H9 (cell line): ENCODE measurements at regions not wholly inside any gene's neighbourhood (a gene's known extent, or its start where the extent isn't known, plus 50 kb on each side); places are given as distances from the start of the nearest gene placed in this dataset.

ENCODE experiments used
- DNase-seq: peaks from one replicate; pipeline ENCODE4 v3.0.0-alpha.2; 2017
- H2AFZ ChIP-seq: one replicate; pipeline ENCODE4 v1.6.1; 2013; ENCODE audit warnings: mild to moderate bottlenecking, low read length, control low read depth, moderate library complexity
- H2AK5ac ChIP-seq: 2 replicates; pipeline ENCODE4 v1.6.1; 2013; ENCODE audit warnings: low read length, control low read depth, mixed read lengths; ENCODE audit not compliant: insufficient read length
- H2BK120ac ChIP-seq: one replicate; pipeline ENCODE4 v1.6.1; 2013; ENCODE audit warnings: low read depth, mild to moderate bottlenecking, low read length, control low read depth, inconsistent platforms; ENCODE audit not compliant: poor library complexity, severe bottlenecking
- H2BK12ac ChIP-seq: 2 replicates; pipeline ENCODE4 v1.6.1; 2013; ENCODE audit warnings: low read length, control low read depth, mixed read lengths, low read depth; ENCODE audit not compliant: insufficient read length
- H2BK15ac ChIP-seq: 2 replicates; pipeline ENCODE4 v1.6.1; 2013; ENCODE audit warnings: low read depth, low read length, control low read depth
- H2BK20ac ChIP-seq: one replicate; pipeline ENCODE4 v1.6.1; 2013; ENCODE audit warnings: low read depth, mild to moderate bottlenecking, low read length, control low read depth, inconsistent platforms; ENCODE audit not compliant: poor library complexity, severe bottlenecking
- H2BK5ac ChIP-seq: 2 replicates; pipeline ENCODE4 v1.6.1; 2013; ENCODE audit warnings: low read length, control low read depth, mixed read lengths; ENCODE audit not compliant: insufficient read length
- H3K14ac ChIP-seq: 2 replicates; pipeline ENCODE4 v1.6.1; 2013; ENCODE audit warnings: low read length, control low read depth; ENCODE audit not compliant: insufficient read depth
- H3K18ac ChIP-seq: 2 replicates; pipeline ENCODE4 v1.6.1; 2013; ENCODE audit warnings: low read depth, mild to moderate bottlenecking, mixed read lengths, low read length, control low read depth; ENCODE audit not compliant: insufficient read length
- H3K23ac ChIP-seq: 2 replicates; pipeline ENCODE4 v1.6.1; 2013; ENCODE audit warnings: low read length, control low read depth, mixed read lengths, low read depth; ENCODE audit not compliant: insufficient read length
- H3K23me2 ChIP-seq: 2 replicates; pipeline ENCODE4 v1.6.1; 2013; ENCODE audit warnings: low read depth, mild to moderate bottlenecking, mixed read lengths, low read length, control low read depth; ENCODE audit not compliant: insufficient read length, poor library complexity, severe bottlenecking
- H3K27ac ChIP-seq: 2 replicates; pipeline ENCODE4 v1.5.1; 2013; ENCODE audit warnings: low read length, control low read depth, mixed read lengths, low read depth; ENCODE audit not compliant: insufficient read length
- H3K27me3 ChIP-seq: 2 replicates; pipeline ENCODE4 v1.6.1; 2013; ENCODE audit warnings: low read length, control low read depth, inconsistent platforms; ENCODE audit not compliant: insufficient read depth
- H3K4ac ChIP-seq: 2 replicates; pipeline ENCODE4 v1.6.1; 2013; ENCODE audit warnings: low read depth, mild to moderate bottlenecking, control low read depth, inconsistent platforms, low read length, moderate library complexity
- H3K4me1 ChIP-seq: 2 replicates; pipeline ENCODE4 v1.6.1; 2013; ENCODE audit warnings: low read length, control low read depth, inconsistent platforms; ENCODE audit not compliant: insufficient read depth
- H3K4me2 ChIP-seq: 2 replicates; pipeline ENCODE4 v1.6.1; 2013; ENCODE audit warnings: low read length, control low read depth, mixed read lengths; ENCODE audit not compliant: insufficient read length, insufficient read depth
- H3K56ac ChIP-seq: 2 replicates; pipeline ENCODE4 v1.6.1; 2013; ENCODE audit warnings: low read depth, mild to moderate bottlenecking, mixed read lengths, low read length, control low read depth; ENCODE audit not compliant: insufficient read length
- H3K79me1 ChIP-seq: 2 replicates; pipeline ENCODE4 v1.6.1; 2013; ENCODE audit warnings: low read depth, mild to moderate bottlenecking, moderate library complexity, low read length, control low read depth, inconsistent platforms; ENCODE audit not compliant: insufficient read depth, poor library complexity, severe bottlenecking
- H3K79me2 ChIP-seq: 2 replicates; pipeline ENCODE4 v1.6.1; 2013; ENCODE audit warnings: low read length, control low read depth, inconsistent platforms; ENCODE audit not compliant: insufficient read depth
- H3K9ac ChIP-seq: 2 replicates; pipeline ENCODE4 v1.6.1; 2013; ENCODE audit warnings: low read length, control low read depth, mixed read lengths; ENCODE audit not compliant: insufficient read length; ENCODE audit errors: extremely low read depth
- H3K9me3 ChIP-seq: one replicate; pipeline ENCODE4 v1.6.1; 2013; ENCODE audit warnings: low read depth, low read length, inconsistent platforms; ENCODE audit not compliant: control insufficient read depth
- H3T11ph ChIP-seq: one replicate; pipeline ENCODE4 v1.6.1; 2013; ENCODE audit warnings: mild to moderate bottlenecking, low read length, control low read depth, inconsistent platforms
- H4K20me1 ChIP-seq: one replicate; pipeline ENCODE4 v1.6.1; 2013; ENCODE audit not compliant: control insufficient read depth, insufficient read length, insufficient read depth
- H4K5ac ChIP-seq: 2 replicates; pipeline ENCODE4 v1.6.1; 2013; ENCODE audit warnings: low read depth, mild to moderate bottlenecking, mixed read lengths, low read length, control low read depth; ENCODE audit not compliant: insufficient read length
- H4K8ac ChIP-seq: replicated peaks from 2 replicates; pipeline ENCODE4 v1.6.1; 2013; ENCODE audit warnings: low read length, control low read depth, mixed read lengths, low read depth; ENCODE audit not compliant: insufficient read length
- H4K91ac ChIP-seq: 2 replicates; pipeline ENCODE4 v1.6.1; 2013; ENCODE audit warnings: low read depth, mild to moderate bottlenecking, moderate library complexity, mixed read lengths, low read length, control low read depth; ENCODE audit not compliant: insufficient read length
- H3K27ac Mint-ChIP-seq, 3 experiments: 2 replicates in 2 of 3; 3 replicates in 1 of 3; pipeline ENCODE4 v1.8.0; 2020 to 2021; ENCODE audit warnings: mixed read lengths in 3 of 3, mild to moderate bottlenecking in 1 of 3, moderate library complexity in 1 of 3
- H3K27me3 Mint-ChIP-seq: 2 replicates; pipeline ENCODE4 v1.8.0; 2021; ENCODE audit warnings: low read depth, mild to moderate bottlenecking, moderate library complexity, mixed read lengths
- H3K36me3 Mint-ChIP-seq, 3 experiments: 2 replicates in 2 of 3; 3 replicates in 1 of 3; pipeline ENCODE4 v1.8.0; 2020 to 2021; ENCODE audit warnings: low read depth in 3 of 3, mixed read lengths in 3 of 3; ENCODE audit not compliant: insufficient read depth in 1 of 3
- H3K4me1 Mint-ChIP-seq, 2 experiments: 2 replicates each; pipeline ENCODE4 v1.8.0; 2020; ENCODE audit warnings: mixed read lengths in 2 of 2
- H3K4me3 Mint-ChIP-seq, 2 experiments: 2 replicates in 1 of 2; 3 replicates in 1 of 2; pipeline ENCODE4 v1.8.0; 2020 to 2021; ENCODE audit warnings: mild to moderate bottlenecking in 2 of 2, mixed read lengths in 2 of 2, moderate library complexity in 1 of 2
- H3K9me3 Mint-ChIP-seq, 2 experiments: 2 replicates in 1 of 2; 3 replicates in 1 of 2; pipeline ENCODE4 v1.8.0; 2020; ENCODE audit warnings: mild to moderate bottlenecking in 2 of 2, mixed read lengths in 2 of 2, moderate library complexity in 1 of 2
- WGBS: extraction: QIAGEN DNeasy Blood & Tissue Kit; methylation state at CpG from one replicate; pipeline ENCODE4 v1.1.7; 2013; ENCODE audit warnings: missing lambda C conversion rate, low lambda C conversion rate, mixed read lengths; ENCODE audit not compliant: insufficient read length; ENCODE audit errors: extremely low coverage; 5-methylcytosine and 5-hydroxymethylcytosine counted together
- TF ChIP-seq, protein P1 (sequence below): fragments of 200-600 bp; sonication (generic); conservative IDR thresholded peaks from 3 replicates; pipeline ENCODE4 v1.8.0; 2021; ENCODE audit warnings: antibody characterized with exemption, mild to moderate bottlenecking

DNA sequence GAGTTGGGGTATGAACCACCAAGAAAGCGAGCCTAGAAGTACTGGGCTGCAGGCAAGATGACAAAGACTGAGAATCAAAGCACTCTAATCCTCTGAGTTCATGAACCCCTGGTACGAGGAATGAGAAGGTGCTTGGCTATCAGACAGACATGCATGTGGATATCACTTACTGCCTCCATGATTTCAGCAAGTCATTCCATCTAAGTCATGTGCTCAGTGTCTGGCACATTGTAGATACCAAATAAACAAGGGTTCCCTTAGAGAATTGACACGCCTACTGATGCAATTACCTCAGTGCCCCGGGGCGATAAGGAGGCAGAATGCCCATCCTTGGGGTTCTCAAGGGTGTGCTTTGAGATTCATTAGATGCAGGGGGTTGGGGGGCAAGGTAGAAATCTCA lies 125.6 kb upstream of the PKDCC start:
- Histone ChIP-seq H3K27me3 (no peaks in the 10 kb centered on the region), H3K4ac (no peak overlapping the region), H3T11ph (no peak overlapping the region), H3K9me3 (no peaks in the 10 kb centered on the region), H3K18ac (no peak overlapping the region), H3K23me2 (no peaks in the 10 kb centered on the region), H3K4me2 (no peak overlapping the region), H2BK20ac (no peak overlapping the region), H2AFZ (no peak overlapping the region), H3K27ac (no peak overlapping the region), H2BK5ac (no peak overlapping the region), H3K4me1 (no peaks in the 10 kb centered on the region), H4K5ac (no peak overlapping the region), H3K79me1 (no peaks in the 10 kb centered on the region), H2AK5ac (no peak overlapping the region), H3K56ac (no peak overlapping the region), H2BK120ac (no peak overlapping the region), H2BK12ac (no peak overlapping the region), H4K8ac (no peak overlapping the region), H3K9ac (no peak overlapping the region), H3K79me2 (no peaks in the 10 kb centered on the region), H2BK15ac (no peak overlapping the region), H3K23ac (no peak overlapping the region), H4K91ac (no peak overlapping the region), H3K14ac (no peak overlapping the region), H4K20me1 (no peaks in the 10 kb centered on the region)
- no peak overlapping the region for H3K4me3 Mint-ChIP-seq
- no CpG with 5 or more reads among the region's 5 CpGs for WGBS
- H3K27ac Mint-ChIP-seq = no peak overlapping the region
- no peak for DNase-seq
- peaks cover 0 to 4% of the 10 kb centered on the region in 2 experiments; a peak in 4 of 5 replicates for H3K9me3 Mint-ChIP-seq
- peaks cover 7% of the 10 kb centered on the region for H3K27me3 Mint-ChIP-seq
- peaks cover 7 to 8% of the 10 kb centered on the region in 2 experiments for H3K4me1 Mint-ChIP-seq
- TF ChIP-seq, protein P1, sequence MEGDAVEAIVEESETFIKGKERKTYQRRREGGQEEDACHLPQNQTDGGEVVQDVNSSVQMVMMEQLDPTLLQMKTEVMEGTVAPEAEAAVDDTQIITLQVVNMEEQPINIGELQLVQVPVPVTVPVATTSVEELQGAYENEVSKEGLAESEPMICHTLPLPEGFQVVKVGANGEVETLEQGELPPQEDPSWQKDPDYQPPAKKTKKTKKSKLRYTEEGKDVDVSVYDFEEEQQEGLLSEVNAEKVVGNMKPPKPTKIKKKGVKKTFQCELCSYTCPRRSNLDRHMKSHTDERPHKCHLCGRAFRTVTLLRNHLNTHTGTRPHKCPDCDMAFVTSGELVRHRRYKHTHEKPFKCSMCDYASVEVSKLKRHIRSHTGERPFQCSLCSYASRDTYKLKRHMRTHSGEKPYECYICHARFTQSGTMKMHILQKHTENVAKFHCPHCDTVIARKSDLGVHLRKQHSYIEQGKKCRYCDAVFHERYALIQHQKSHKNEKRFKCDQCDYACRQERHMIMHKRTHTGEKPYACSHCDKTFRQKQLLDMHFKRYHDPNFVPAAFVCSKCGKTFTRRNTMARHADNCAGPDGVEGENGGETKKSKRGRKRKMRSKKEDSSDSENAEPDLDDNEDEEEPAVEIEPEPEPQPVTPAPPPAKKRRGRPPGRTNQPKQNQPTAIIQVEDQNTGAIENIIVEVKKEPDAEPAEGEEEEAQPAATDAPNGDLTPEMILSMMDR = no peak
- H3K36me3 Mint-ChIP-seq = peaks cover 0 to 8% (median 0%) of the 10 kb centered on the region in 3 experiments; a peak in 4 of 7 replicates
